Neuronal stem cell (in vitro differentiated cells): ENCODE measurements at regions not wholly inside any gene's neighbourhood (a gene's known extent, or its start where the extent isn't known, plus 50 kb on each side); places are given as distances from the start of the nearest gene placed in this dataset.
A peak's percentile ranks its signal among the peaks of the same experiment; 100 is the strongest.
"Not testable (repeated sequence)": the region's sequence is repeated elsewhere in the genome, so short reads cannot be mapped to it uniquely, and the experiment has no call there.

Experiments used
- DNase-seq: peaks from one replicate; pipeline ENCODE4 v3.0.0-alpha.2; 2013; ENCODE audit warnings: low spot score
- H2AFZ ChIP-seq: one replicate; pipeline ENCODE4 v1.6.1; 2013; ENCODE audit warnings: mild to moderate bottlenecking, low read length, inconsistent platforms
- H2AK5ac ChIP-seq: 2 replicates; pipeline ENCODE4 v1.6.1; 2013; ENCODE audit warnings: low read depth, mild to moderate bottlenecking, inconsistent platforms, low read length, moderate library complexity, mixed read lengths
- H2BK120ac ChIP-seq: 2 replicates; pipeline ENCODE4 v1.6.1; 2013; ENCODE audit warnings: low read depth, mild to moderate bottlenecking, inconsistent platforms, low read length, moderate library complexity, mixed read lengths
- H2BK12ac ChIP-seq: one replicate; pipeline ENCODE4 v1.6.1; 2013; ENCODE audit warnings: low read length, inconsistent platforms
- H2BK15ac ChIP-seq: 2 replicates; pipeline ENCODE4 v1.6.1; 2013; ENCODE audit warnings: mild to moderate bottlenecking, low read length, inconsistent platforms, mixed read lengths
- H2BK5ac ChIP-seq: one replicate; pipeline ENCODE4 v1.6.1; 2013; ENCODE audit warnings: inconsistent platforms, mild to moderate bottlenecking, low read length, moderate library complexity
- H3K14ac ChIP-seq: one replicate; pipeline ENCODE4 v1.6.1; 2013; ENCODE audit warnings: low read length, inconsistent platforms
- H3K18ac ChIP-seq: 2 replicates; pipeline ENCODE4 v1.6.1; 2013; ENCODE audit warnings: low read length, inconsistent platforms
- H3K23ac ChIP-seq: 2 replicates; pipeline ENCODE4 v1.6.1; 2013; ENCODE audit warnings: low read depth, mild to moderate bottlenecking, mixed read lengths, low read length, inconsistent platforms; ENCODE audit not compliant: poor library complexity
- H3K27ac ChIP-seq: replicated peaks from 3 replicates; pipeline ENCODE4 v1.5.1; 2013; ENCODE audit warnings: low read length, inconsistent platforms
- H3K27me3 ChIP-seq, 3 experiments: 2 replicates each; pipeline ENCODE4 v1.6.1; 2013; ENCODE audit warnings: low read length in 3 of 3, mild to moderate bottlenecking in 2 of 3, inconsistent platforms in 1 of 3, low read depth in 1 of 3, mixed read lengths in 1 of 3, moderate library complexity in 1 of 3; ENCODE audit not compliant: control insufficient read depth in 3 of 3, insufficient read depth in 3 of 3
- H3K36me3 ChIP-seq, 2 donors: replicated peaks in 1 of 2; 2 replicates each; pipeline ENCODE4 v1.6.1; 2013; ENCODE audit warnings: low read length in 2 of 2; ENCODE audit not compliant: control insufficient read depth in 2 of 2, insufficient read depth in 2 of 2
- H3K4ac ChIP-seq: 2 replicates; pipeline ENCODE4 v1.6.1; 2013; ENCODE audit warnings: inconsistent platforms, mild to moderate bottlenecking, low read length, moderate library complexity
- H3K4me1 ChIP-seq, 2 donors: 1 replicate in 1 of 2; 2 replicates in 1 of 2; pipeline ENCODE4 v1.6.1; 2013; ENCODE audit warnings: low read length in 2 of 2, low read depth in 1 of 2; ENCODE audit not compliant: control insufficient read depth in 2 of 2, insufficient read depth in 1 of 2
- H3K4me2 ChIP-seq: one replicate; pipeline ENCODE4 v1.6.1; 2013; ENCODE audit warnings: mild to moderate bottlenecking, low read length, inconsistent platforms; ENCODE audit not compliant: insufficient read depth, poor library complexity, severe bottlenecking
- H3K4me3 ChIP-seq, 2 donors: 2 replicates each; pipeline ENCODE4 v1.5.1; 2013; ENCODE audit warnings: low read length in 2 of 2, mild to moderate bottlenecking in 2 of 2, inconsistent platforms in 1 of 2, moderate library complexity in 1 of 2
- H3K79me1 ChIP-seq: one replicate; pipeline ENCODE4 v1.6.1; 2013; ENCODE audit warnings: low read depth, mild to moderate bottlenecking, inconsistent platforms, low read length, moderate library complexity
- H3K9ac ChIP-seq: one replicate; pipeline ENCODE4 v1.6.1; 2013; ENCODE audit warnings: mild to moderate bottlenecking, low read depth, low read length, inconsistent platforms; ENCODE audit not compliant: poor library complexity
- H3K9me3 ChIP-seq, 2 donors: replicated peaks in 1 of 2; 2 replicates each; pipeline versions ENCODE3 to v1.6.1; 2013; ENCODE audit warnings: low read length in 2 of 2, mild to moderate bottlenecking in 2 of 2, inconsistent platforms in 1 of 2, low read depth in 1 of 2, mixed read lengths in 1 of 2, moderate library complexity in 1 of 2; ENCODE audit not compliant: control insufficient read depth in 2 of 2, insufficient read depth in 1 of 2
- H4K8ac ChIP-seq: one replicate; pipeline ENCODE4 v1.6.1; 2013; ENCODE audit warnings: low read depth, mild to moderate bottlenecking, inconsistent platforms, low read length, moderate library complexity
- H4K91ac ChIP-seq: one replicate; pipeline ENCODE4 v1.6.1; 2013; ENCODE audit warnings: low read length, low read depth, mild to moderate bottlenecking, inconsistent platforms; ENCODE audit not compliant: poor library complexity
- WGBS, 2 donors: extraction: QIAGEN DNeasy Blood & Tissue Kit; methylation state at CpG; one replicate each; pipeline ENCODE4 v1.1.7; 2013; ENCODE audit warnings: missing lambda C conversion rate in 2 of 2, mixed read lengths in 1 of 2; ENCODE audit not compliant: insufficient read length in 2 of 2, insufficient replicate concordance in 1 of 2; ENCODE audit errors: extremely low coverage in 2 of 2; 5-methylcytosine and 5-hydroxymethylcytosine counted together

GRCh38 chr1:188642704-188643103 lies 1814.0 kb downstream of the PLA2G4A start:
- no peaks in the 10 kb centered on the region for H3K79me1 ChIP-seq
- H3K27ac ChIP-seq: no peak overlapping the region
- no peak overlapping the region for H3K23ac ChIP-seq
- DNase-seq: no peak
- no peak overlapping the region for H2AFZ ChIP-seq
- H3K4me2 ChIP-seq: no peak overlapping the region
- no peak overlapping the region for H4K91ac ChIP-seq
- no peak overlapping the region for H2BK5ac ChIP-seq
- no peaks in the 10 kb centered on the region for H3K27me3 ChIP-seq
- H4K8ac ChIP-seq: no peak overlapping the region
- no peak overlapping the region for H2BK120ac ChIP-seq
- no peak overlapping the region for H3K4ac ChIP-seq
- whole genome bisulfite sequencing, 2 donors: no CpG with 5 or more reads among the region's 5 CpGs
- no peak overlapping the region for H3K9ac ChIP-seq
- no peaks in the 10 kb centered on the region for H3K4me1 ChIP-seq
- H2BK12ac ChIP-seq: no peak overlapping the region
- no peak overlapping the region for H3K4me3 ChIP-seq
- no peak overlapping the region for H3K18ac ChIP-seq
- no peak overlapping the region for H2AK5ac ChIP-seq
- H3K9me3 ChIP-seq: no peaks in the 10 kb centered on the region
- no peaks in the 10 kb centered on the region for H3K36me3 ChIP-seq
- no peak overlapping the region for H3K14ac ChIP-seq
- no peak overlapping the region for H2BK15ac ChIP-seq

- no peak overlapping the region for H3K4ac ChIP-seq
- H3K4me3 ChIP-seq: no peak overlapping the region
- H4K91ac ChIP-seq: no peak overlapping the region
- no peak overlapping the region for H3K14ac ChIP-seq
- H2BK15ac ChIP-seq: no peak overlapping the region
- DNase-seq: no peak
- no peak overlapping the region for H3K27ac ChIP-seq
- no peaks in the 10 kb centered on the region for H3K79me1 ChIP-seq
- WGBS, 2 donors: no CpG with 5 or more reads among the region's 1 CpG
- H4K8ac ChIP-seq: no peak overlapping the region
- H2BK12ac ChIP-seq: no peak overlapping the region
- no peaks in the 10 kb centered on the region for H3K27me3 ChIP-seq
- H3K23ac ChIP-seq: no peak overlapping the region
- no peak overlapping the region for H3K18ac ChIP-seq
- no peak overlapping the region for H2BK5ac ChIP-seq
- no peak overlapping the region for H2AK5ac ChIP-seq
- H3K9me3 ChIP-seq: no peaks in the 10 kb centered on the region
- H3K4me1 ChIP-seq: no peaks in the 10 kb centered on the region
- H3K36me3 ChIP-seq: no peaks in the 10 kb centered on the region
- no peak overlapping the region for H3K9ac ChIP-seq
- peak overlapping the region; percentile 47 for H2AFZ ChIP-seq
- no peak overlapping the region for H3K4me2 ChIP-seq
- H2BK120ac ChIP-seq: no peak overlapping the region
Measured at GRCh38 chr1:188652678-188653077, 1823.9 kb downstream of the PLA2G4A start.

DNA sequence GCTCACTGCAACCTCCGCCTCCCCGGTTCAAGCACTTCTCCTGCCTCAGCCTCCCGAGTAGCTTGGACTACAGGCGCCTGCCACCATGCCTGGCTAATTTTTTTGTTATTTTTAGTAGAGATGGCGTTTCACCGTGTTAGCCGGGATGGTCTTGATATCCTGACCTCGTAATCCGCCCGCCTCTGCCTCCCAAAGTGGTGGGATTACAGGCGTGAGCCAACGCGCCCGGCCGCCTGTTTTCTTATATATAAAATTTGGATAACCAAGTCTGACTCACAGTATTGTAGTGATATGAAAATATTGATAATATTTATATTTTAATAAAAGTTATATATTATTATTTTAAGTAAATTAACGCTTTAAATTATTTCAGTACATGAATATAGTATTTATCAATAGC lies 1821.7 kb downstream of the BRINP3 start:
- not testable (repeated sequence) for H4K8ac ChIP-seq, H4K91ac ChIP-seq, H3K4ac ChIP-seq, H2BK120ac ChIP-seq, H2AFZ ChIP-seq, H2BK12ac ChIP-seq, H3K9ac ChIP-seq, H3K79me1 ChIP-seq, H3K27ac ChIP-seq, H3K4me2 ChIP-seq, H3K27me3 ChIP-seq, H3K23ac ChIP-seq, H3K14ac ChIP-seq, DNase-seq, H3K9me3 ChIP-seq, H3K18ac ChIP-seq, H3K4me3 ChIP-seq, H2BK5ac ChIP-seq, H2AK5ac ChIP-seq, H3K36me3 ChIP-seq, H3K4me1 ChIP-seq, H2BK15ac ChIP-seq
- WGBS, 2 donors: no CpG with 5 or more reads among the region's 16 CpGs

GRCh38 chr1:188660572-188660971 lies 1817.1 kb downstream of the BRINP3 start:
- Histone ChIP-seq H3K4me2 (no peak overlapping the region), H3K79me1 (no peaks in the 10 kb centered on the region), H2AFZ (no peak overlapping the region), H3K9ac (no peak overlapping the region), H2AK5ac (no peak overlapping the region), H2BK12ac (no peak overlapping the region), H4K8ac (no peak overlapping the region), H3K27me3 (no peaks in the 10 kb centered on the region), H2BK5ac (no peak overlapping the region), H3K27ac (no peak overlapping the region), H3K4me1 (no peaks in the 10 kb centered on the region), H3K4me3 (no peak overlapping the region), H3K18ac (no peak overlapping the region), H2BK120ac (no peak overlapping the region), H3K14ac (no peak overlapping the region), H3K23ac (no peak overlapping the region), H3K36me3 (no peaks in the 10 kb centered on the region), H2BK15ac (no peak overlapping the region), H3K4ac (no peak overlapping the region), H3K9me3 (no peaks in the 10 kb centered on the region), H4K91ac (no peak overlapping the region)
- no peak for DNase-seq
